PC-9 (cell line): ENCODE measurements at regions not wholly inside any gene's neighbourhood (a gene's known extent, or its start where the extent isn't known, plus 50 kb on each side); places are given as distances from the start of the nearest gene placed in this dataset.

Experiments
- BruUV-seq: library from RNA; stranded (reverse); fragments of 400-500 nt; replicated peaks from 2 replicates; lab custom pipeline; 2021; lab: Mats Ljungman, UMichigan
- CTCF ChIA-PET: fragments of 300-600 bp; sonication (Branson Sonifier 250); formaldehyde crosslinking; loops from one replicate; lab custom pipeline; 2022; ENCODE audit warnings: antibody characterized with exemption; lab: Charles Lee
- POLR2A ChIA-PET: fragments of 300-600 bp; sonication (Branson Sonifier 250); formaldehyde crosslinking; loops from one replicate; lab custom pipeline; 2022; ENCODE audit warnings: antibody characterized with exemption; ENCODE audit not compliant: unreplicated experiment; lab: Charles Lee
- DNase-seq, 2 experiments: peaks; one replicate each; pipeline versions ENCODE4 v3.0.0 to v3.0.0-alpha.2; 2015 to 2022; ENCODE audit warnings: mixed read lengths in 1 of 2
- H2AFZ ChIP-seq: fragments of 200-600 bp; sonication (generic); 2 replicates; pipeline ENCODE4 v1.8.1; 2017; ENCODE audit warnings: antibody characterized with exemption
- H3F3A ChIP-seq: fragments of 200-600 bp; sonication (generic); 2 replicates; pipeline ENCODE4 v1.8.1; 2017; ENCODE audit warnings: antibody characterized with exemption, mild to moderate bottlenecking, low read depth; ENCODE audit not compliant: insufficient read depth
- H3K27ac ChIP-seq: fragments of 200-600 bp; sonication (generic); 2 replicates; pipeline ENCODE4 v1.6.1; 2016; ENCODE audit warnings: mixed run types
- H3K27me3 ChIP-seq: fragments of 200-600 bp; sonication (generic); 2 replicates; pipeline ENCODE4 v1.6.1; 2016; ENCODE audit warnings: low read depth, mixed run types; ENCODE audit not compliant: insufficient read depth
- H3K36me3 ChIP-seq: fragments of 200-600 bp; sonication (generic); 2 replicates; pipeline ENCODE4 v1.6.1; 2016; ENCODE audit warnings: low read depth, mixed run types
- H3K4me1 ChIP-seq: fragments of 200-600 bp; sonication (generic); replicated peaks from 2 replicates; pipeline ENCODE4 v1.6.1; 2016; ENCODE audit warnings: mixed run types; ENCODE audit not compliant: insufficient read depth
- H3K4me2 ChIP-seq: fragments of 200-600 bp; sonication (generic); 2 replicates; pipeline ENCODE4 v1.6.1; 2017; ENCODE audit warnings: mixed run types
- H3K4me3 ChIP-seq: fragments of 200-600 bp; sonication (generic); 2 replicates; pipeline ENCODE4 v1.6.1; 2016; ENCODE audit warnings: mixed run types
- H3K79me2 ChIP-seq: fragments of 200-600 bp; sonication (generic); 2 replicates; pipeline ENCODE4 v1.6.1; 2017; ENCODE audit warnings: low read depth, mixed run types
- H3K9me2 ChIP-seq: fragments of 200-600 bp; sonication (generic); 2 replicates; pipeline ENCODE4 v1.8.1; 2017; ENCODE audit warnings: mild to moderate bottlenecking; ENCODE audit not compliant: insufficient read depth
- H3K9me3 ChIP-seq: fragments of 200-600 bp; sonication (generic); 2 replicates; pipeline ENCODE4 v1.8.1; 2016; ENCODE audit warnings: low read depth; ENCODE audit not compliant: insufficient read depth
- H4K20me1 ChIP-seq: fragments of 200-600 bp; sonication (generic); 2 replicates; pipeline ENCODE4 v1.8.1; 2017; ENCODE audit not compliant: insufficient read depth
- EZH2 ChIP-seq: fragments of 200-600 bp; sonication (generic); IDR thresholded peaks from 2 replicates; pipeline ENCODE4 v1.8.0; 2017; ENCODE audit warnings: antibody characterized with exemption, low read depth
- intact Hi-C: fragments of 100-400 bp; cut with micrococcal nuclease; formaldehyde crosslinking; loops from one replicate; pipeline ENCODE4 v1.10.0; 2022; ENCODE audit not compliant: unreplicated experiment
- TF ChIP-seq, protein P1 (sequence below): fragments of 200-600 bp; sonication (generic); conservative IDR thresholded peaks from 2 replicates; pipeline ENCODE4 v1.6.1; 2017; ENCODE audit warnings: mixed run types, antibody characterized with exemption, mild to moderate bottlenecking, moderate library complexity

DNA sequence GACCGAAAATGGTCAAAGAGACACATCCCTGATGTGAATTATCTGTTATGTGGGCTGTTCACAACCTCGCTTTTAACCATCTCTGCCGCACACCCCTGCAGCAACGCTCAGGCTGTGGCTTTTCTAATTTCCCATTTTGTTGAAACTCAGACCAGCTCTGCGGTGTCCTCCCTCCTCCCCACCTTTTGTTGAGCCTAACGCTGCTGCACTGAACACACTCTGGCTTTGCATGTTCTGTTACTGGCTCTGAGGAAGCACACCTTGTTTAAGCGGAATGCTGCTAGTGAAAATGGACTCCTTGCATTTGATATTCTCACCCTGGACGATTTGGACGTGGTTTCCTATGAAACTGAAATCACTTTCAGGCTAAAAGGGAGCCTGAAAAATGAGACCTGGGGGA lies 198.5 kb upstream of the MTNR1B start:
- Histone ChIP-seq H3K4me3 (no peak overlapping the region), H4K20me1 (no peaks in the 10 kb centered on the region), H3K4me1 (no peaks in the 10 kb centered on the region), H3K9me3 (no peaks in the 10 kb centered on the region), H3K27me3 (no peaks in the 10 kb centered on the region), H3K27ac (no peak overlapping the region), H3K79me2 (no peaks in the 10 kb centered on the region), H3K36me3 (no peaks in the 10 kb centered on the region), H3K4me2 (no peak overlapping the region), H3K9me2 (no peaks in the 10 kb centered on the region), H3F3A (no peaks in the 10 kb centered on the region), H2AFZ (no peak overlapping the region)
- intact Hi-C loops: no loop called here
- CTCF ChIA-PET: no interaction called here
- no peak for DNase-seq
- POLR2A ChIA-PET: no interaction called here
- no peak for TF ChIP-seq EZH2
- TF ChIP-seq, protein P1, sequence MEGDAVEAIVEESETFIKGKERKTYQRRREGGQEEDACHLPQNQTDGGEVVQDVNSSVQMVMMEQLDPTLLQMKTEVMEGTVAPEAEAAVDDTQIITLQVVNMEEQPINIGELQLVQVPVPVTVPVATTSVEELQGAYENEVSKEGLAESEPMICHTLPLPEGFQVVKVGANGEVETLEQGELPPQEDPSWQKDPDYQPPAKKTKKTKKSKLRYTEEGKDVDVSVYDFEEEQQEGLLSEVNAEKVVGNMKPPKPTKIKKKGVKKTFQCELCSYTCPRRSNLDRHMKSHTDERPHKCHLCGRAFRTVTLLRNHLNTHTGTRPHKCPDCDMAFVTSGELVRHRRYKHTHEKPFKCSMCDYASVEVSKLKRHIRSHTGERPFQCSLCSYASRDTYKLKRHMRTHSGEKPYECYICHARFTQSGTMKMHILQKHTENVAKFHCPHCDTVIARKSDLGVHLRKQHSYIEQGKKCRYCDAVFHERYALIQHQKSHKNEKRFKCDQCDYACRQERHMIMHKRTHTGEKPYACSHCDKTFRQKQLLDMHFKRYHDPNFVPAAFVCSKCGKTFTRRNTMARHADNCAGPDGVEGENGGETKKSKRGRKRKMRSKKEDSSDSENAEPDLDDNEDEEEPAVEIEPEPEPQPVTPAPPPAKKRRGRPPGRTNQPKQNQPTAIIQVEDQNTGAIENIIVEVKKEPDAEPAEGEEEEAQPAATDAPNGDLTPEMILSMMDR: no peak
- BruUV-seq: no TSS peak

DNA sequence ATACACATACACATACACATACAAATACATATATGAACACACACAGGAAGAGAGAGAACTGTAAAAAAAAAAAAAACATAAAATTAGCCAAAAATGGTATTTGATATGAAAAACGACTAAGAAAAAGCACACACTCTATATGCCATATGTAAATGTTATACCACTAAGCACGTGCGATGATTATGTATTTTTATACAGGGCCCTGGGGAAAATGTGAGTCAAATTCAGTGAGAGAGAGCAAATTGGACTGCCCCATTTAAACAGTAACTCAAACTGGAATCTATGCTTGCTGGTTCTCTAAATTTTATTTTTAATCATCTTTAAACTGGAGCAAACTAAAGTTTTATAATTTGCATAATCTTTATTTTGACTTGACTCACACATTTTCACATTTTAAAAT lies 197.8 kb upstream of the MTNR1B start:
- H3K4me2 ChIP-seq: no peak overlapping the region
- H3K79me2 ChIP-seq: no peaks in the 10 kb centered on the region
- ChIA-PET CTCF (no interaction called here), POLR2A (no interaction called here)
- H3K9me3 ChIP-seq: no peaks in the 10 kb centered on the region
- no peak overlapping the region for H3K27ac ChIP-seq
- no peaks in the 10 kb centered on the region for H3K27me3 ChIP-seq
- no peak overlapping the region for H2AFZ ChIP-seq
- no peaks in the 10 kb centered on the region for H3F3A ChIP-seq
- H4K20me1 ChIP-seq: no peaks in the 10 kb centered on the region
- no peaks in the 10 kb centered on the region for H3K9me2 ChIP-seq
- no peak overlapping the region for H3K4me3 ChIP-seq
- no peak for DNase-seq
- no peak for TF ChIP-seq EZH2
- TF ChIP-seq, protein P1: no peak
- no peaks in the 10 kb centered on the region for H3K4me1 ChIP-seq
- no peaks in the 10 kb centered on the region for H3K36me3 ChIP-seq
- no TSS peak for BruUV-seq
- intact Hi-C loops: no loop called here

DNA sequence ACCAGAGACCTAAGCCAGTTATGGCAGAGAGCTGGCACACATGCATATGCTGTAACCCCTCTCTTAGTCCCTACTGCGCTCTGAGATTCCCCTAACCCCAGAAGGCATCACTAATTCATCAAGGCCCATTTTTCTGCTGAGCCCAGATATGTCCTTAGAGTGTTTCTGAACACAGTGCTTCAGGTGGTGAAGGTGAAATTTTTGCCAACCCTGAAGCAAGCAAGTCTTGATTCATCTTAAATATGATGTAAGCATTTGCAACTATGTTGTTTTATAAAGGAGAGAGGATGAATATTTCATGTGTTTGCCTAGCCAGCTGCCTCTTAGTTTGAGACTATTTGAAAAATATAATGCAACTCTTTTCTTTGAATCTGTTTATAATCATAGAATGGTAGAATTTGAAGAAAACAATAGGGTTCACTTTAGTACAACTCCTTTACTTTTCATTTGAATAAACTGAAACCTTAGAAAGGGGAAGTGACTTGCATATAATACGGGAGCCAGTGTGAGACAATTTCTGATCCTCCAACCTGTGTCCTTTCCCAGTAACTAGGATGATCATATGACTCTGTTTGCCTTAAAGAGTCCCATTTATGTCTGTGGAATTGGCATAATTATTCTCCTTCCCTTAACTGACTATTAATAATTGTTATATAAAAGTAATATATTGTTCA lies 194.3 kb upstream of the MTNR1B start:
- H3K79me2 ChIP-seq: no peaks in the 10 kb centered on the region
- H2AFZ ChIP-seq: no peak overlapping the region
- CTCF ChIA-PET: no interaction called here
- no peak overlapping the region for H3K4me3 ChIP-seq
- no peaks in the 10 kb centered on the region for H4K20me1 ChIP-seq
- no peaks in the 10 kb centered on the region for H3K36me3 ChIP-seq
- POLR2A ChIA-PET: no interaction called here
- TF ChIP-seq EZH2: no peak
- TF ChIP-seq, protein P1: no peak
- no peak overlapping the region for H3K4me2 ChIP-seq
- no peak overlapping the region for H3K27ac ChIP-seq
- H3K4me1 ChIP-seq: no peaks in the 10 kb centered on the region
- no peaks in the 10 kb centered on the region for H3K9me2 ChIP-seq
- H3K9me3 ChIP-seq: no peaks in the 10 kb centered on the region
- no peaks in the 10 kb centered on the region for H3F3A ChIP-seq
- no peaks in the 10 kb centered on the region for H3K27me3 ChIP-seq
- no peak for DNase-seq
- intact Hi-C loops: no loop called here
- no TSS peak for BruUV-seq
